GM19240 (cell line): ENCODE measurements at regions not wholly inside any gene's neighbourhood (a gene's known extent, or its start where the extent isn't known, plus 50 kb on each side); places are given as distances from the start of the nearest gene placed in this dataset.

Source experiments
- DNase-seq: peaks from one replicate; pipeline ENCODE4 v3.0.0; 2011; ENCODE audit warnings: low spot score; ENCODE audit not compliant: insufficient read length

DNA sequence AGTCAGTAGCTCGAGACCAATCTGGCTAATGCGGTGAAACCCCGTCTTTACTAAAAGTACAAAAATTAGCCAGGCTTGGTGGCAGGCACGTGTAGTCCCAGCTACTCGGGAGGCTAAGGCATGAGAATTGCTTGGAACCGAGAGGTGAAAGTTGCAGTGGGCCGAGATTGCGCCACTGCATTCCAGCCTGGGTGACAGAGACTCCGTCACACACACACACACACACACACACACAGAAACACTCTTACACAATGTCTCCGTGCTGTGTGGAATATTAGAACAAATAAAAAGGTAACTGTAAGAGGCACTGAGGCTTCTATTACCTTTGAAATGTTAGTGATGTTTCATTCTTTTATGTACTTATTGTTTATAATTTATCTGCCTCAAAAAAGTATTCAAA lies 326.6 kb downstream of the GPAT3 start:
- DNase-seq = no peak

- no peak for DNase-seq
Observed at GRCh38 chr4:83860200-83860599, 324.3 kb downstream of the GPAT3 start.

- no peak for DNase-seq
Observed at GRCh38 chr4:83858131-83858530, 322.2 kb downstream of the GPAT3 start.

DNA sequence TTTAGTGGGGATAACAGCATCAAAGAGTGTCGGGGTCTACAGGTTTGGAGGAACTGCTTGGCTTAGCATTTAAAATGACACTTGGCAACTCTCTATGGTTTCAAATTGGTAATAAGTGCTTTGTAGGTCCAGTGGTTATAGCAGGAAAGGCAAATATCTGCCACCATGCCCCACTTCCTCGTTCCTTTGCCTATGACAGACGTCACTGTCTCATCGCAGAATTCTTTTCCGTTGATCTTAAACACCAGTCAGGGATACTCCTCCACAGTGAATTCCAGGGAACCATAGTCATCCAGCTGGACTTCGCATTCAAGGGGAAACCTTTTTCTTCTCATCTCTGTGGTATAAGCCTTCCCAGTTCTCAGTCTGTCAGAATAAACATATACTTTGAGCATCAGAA lies 319.1 kb downstream of the GPAT3 start:
- DNase-seq = no peak

DNA sequence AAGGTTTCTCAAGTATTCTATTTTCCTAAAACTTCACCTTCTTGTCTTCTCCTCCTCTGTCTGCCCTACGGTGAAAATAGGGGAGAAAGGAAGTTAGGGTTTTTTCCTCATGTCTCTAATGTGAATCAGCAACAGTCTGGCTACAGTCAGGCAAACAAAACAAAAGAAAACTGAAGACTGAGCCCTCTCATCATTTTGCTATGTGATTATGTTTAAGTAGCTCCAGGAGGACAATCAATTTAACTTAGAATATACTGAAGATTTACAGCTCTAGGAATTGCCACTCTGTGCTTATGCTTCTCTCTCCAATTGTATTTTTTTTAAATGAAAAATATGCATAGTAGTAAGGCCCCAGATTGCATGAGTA lies 316.2 kb downstream of the GPAT3 start:
- DNase-seq = no peak

DNA sequence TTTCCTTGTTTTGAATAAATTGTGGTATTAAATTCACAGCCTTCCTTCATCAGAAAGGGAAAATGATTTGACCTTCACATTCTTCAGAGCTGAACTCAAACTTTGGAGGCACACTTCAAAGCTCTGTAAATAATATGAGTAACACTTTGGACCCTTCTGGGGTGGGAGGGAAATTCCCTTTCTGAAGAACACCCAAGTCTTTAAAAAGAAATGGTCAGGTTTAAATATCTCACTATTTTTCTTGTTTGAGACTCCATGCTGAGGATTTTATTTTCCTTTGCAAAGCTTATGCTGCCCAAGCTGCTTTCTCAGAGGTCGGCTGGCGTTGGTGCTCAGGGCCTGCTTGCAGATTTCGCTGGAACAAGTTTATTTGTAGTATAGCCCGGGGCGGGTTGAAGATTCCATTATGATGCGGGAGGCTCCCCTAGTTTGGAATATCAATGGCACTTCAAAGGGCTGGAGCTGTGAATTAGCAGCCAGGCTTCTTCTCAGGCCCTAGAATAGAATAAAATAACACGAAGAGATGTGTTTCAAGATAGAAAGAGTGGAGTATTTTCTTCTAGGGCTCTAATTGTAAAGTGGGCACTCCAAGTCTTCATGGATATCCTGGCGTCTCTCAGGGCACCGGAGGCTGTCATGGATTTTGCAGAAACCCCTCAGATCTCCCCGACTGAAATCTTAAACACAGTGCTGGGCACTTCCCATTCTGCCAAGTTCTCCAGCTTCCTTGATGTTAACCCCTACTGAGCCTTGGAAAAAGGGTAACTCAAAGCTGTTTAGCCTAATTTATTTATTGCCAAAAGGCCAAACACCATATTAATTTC lies 315.6 kb downstream of the GPAT3 start:
- no peak for DNase-seq

DNA sequence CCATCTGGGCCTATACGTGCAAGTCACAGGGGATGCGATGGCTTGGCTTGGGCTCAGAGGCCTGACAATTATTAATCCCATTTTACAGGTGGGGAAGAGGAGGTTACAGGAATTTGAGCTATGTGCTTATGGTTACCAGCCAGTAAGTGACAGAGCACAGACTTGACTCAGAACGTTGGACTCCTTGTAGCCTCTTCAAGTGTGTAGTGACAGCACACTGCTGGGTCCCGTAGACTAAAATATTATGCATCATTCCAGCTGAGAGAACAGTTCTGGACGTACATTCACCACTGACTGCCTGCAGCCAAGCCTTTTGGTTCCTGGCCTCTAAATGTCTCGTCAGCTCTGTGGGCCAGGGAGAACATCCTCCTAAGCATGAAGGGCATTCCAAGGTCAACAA lies 314.5 kb downstream of the GPAT3 start:
- DNase-seq = no peak

- DNase-seq = no peak
Observed at GRCh38 chr4:83846193-83846830, 310.4 kb downstream of the GPAT3 start.

- no peak for DNase-seq
Observed at GRCh38 chr4:83839615-83840014, 303.7 kb downstream of the GPAT3 start.

DNA sequence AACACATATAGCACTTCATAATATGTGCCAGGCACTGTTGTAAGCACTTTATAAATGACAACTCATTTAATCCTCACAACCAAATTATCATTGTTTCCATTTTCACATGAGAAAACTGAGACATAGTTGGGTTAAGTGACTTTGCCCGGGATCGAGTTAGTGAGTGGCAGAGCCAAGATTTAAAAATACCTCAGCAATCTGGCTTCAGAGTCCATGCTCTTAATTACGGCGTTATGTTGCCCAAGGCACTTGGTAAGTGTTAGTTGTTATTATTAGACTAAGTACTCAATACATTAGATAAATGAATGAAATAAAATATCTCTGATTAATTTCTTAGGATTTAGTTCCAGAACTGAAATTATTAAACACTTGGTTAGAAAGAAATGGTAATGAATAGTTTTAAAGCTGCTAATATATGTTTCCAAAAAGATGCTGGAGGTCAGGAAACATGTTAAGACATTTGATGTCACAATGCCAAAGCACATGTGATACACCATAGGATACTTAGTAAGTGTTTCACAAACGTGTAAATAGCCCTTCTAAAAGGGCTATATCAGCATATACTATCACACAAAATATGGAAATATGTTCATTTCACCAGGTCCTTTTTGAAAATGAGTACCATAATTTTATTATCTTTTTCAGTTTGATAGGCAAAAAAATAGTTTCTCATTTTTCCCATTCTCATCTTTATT lies 301.9 kb downstream of the GPAT3 start:
- no peak for DNase-seq

DNA sequence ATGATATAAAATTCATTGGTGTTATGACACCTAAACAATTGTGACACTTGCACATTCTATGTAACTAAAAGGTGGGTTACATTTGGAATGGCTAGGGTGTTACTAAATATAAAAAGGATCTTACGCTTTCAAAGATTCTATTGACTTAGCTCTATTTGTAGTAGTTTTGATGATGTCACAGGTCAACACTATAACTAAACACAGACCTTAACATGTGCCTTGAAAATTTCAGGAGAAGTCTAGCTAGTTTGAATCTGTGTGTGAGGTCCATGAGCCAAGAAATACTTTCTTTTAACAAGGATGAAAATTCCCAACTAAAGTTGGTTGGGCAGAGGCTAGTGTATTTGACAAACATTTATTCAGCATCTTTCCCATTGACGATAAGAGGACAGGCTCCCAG lies 298.0 kb downstream of the GPAT3 start:
- DNase-seq = no peak

- no peak for DNase-seq
Observed at GRCh38 chr4:83832110-83832825, 296.4 kb downstream of the GPAT3 start.

DNA sequence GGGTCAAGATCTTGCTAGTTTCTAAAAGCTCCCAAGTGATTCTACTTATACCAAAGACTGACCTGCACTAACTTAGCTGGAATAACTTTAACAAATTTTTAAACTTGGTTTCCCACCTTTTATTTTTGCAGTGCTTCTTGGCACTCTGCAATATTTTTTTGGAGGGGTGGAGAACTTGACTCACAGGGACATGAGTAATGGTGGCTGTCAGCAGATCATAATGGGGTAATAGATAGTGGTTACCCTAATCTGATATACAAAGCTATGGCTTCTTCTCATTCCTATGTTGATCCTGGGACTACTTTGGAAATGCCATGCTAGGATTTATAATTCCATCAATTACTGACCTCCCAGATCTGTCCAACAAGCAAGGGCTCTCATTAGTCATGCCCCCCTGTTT lies 295.7 kb downstream of the GPAT3 start:
- no peak for DNase-seq

DNA sequence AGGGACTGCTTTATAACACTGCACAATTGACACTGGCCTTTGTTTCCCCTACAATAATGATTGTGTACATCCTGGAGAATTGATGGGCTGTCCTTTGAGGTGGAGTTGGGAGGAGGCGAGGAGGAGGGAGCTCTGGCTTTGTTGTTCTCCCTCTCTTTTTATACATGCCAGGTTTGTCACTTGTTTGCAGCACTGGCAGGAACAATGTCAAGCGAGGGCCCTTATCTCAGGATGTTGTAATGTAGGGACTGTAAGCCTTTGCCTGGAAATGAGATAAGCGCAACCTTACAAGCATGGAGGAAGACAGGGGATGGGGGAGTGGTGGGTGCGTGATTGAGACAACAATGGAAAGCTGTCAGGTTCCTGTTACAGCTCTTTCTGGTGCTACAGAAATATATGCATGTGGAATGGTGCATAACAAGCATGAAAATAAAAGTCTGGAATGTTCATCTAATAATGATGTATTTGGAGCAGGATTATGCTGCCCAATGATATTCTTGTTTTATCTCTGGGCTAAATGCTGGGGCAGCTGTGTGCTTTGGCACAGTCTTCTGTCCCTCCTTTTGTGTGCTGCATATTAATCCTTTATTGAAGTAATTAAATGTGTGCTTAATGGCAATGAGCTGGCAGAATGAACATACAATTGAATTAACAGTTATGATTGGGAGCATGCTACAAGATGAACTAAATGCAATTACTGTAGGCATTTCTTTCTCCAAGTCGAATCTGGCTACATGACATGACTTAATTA lies 294.4 kb downstream of the GPAT3 start:
- no peak for DNase-seq

DNA sequence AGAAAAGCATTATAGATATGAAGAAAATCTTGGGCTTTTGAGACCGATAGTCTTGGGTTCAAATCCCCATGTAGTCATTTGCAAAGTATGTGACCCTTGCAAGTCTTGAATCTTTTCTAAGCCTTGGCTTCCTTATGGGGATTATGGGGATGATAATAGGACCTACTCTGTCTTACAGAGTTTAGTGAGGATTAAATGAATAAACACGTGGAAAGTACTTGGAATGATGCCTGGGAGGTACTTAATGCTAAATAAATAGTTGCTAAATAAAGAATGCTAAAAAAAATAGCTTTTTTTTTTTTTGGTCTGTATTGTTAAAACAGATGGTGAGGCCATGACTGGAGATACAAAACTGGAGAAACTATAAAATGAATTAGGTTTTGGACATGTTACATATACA lies 292.7 kb downstream of the GPAT3 start:
- no peak for DNase-seq

DNA sequence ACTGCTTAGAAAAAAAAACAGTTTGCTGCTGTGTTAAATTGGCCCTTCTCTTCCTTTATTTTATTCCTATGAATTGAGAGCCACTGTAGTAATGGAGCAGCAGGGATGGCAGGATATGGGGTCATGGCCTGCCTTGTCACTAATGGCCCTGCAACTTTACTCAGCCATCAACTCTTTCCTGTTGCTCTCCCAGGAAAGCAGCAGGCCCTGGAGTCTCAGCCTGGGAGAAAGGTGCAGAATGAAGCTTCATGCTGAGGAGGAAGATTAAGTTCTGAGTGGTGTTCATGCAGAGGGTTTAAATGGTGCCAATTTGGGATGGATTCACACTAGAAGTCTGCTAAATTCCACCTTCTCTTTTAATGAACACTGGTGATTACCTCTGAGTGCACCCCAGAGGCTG lies 285.6 kb downstream of the GPAT3 start:
- DNase-seq = no peak

DNA sequence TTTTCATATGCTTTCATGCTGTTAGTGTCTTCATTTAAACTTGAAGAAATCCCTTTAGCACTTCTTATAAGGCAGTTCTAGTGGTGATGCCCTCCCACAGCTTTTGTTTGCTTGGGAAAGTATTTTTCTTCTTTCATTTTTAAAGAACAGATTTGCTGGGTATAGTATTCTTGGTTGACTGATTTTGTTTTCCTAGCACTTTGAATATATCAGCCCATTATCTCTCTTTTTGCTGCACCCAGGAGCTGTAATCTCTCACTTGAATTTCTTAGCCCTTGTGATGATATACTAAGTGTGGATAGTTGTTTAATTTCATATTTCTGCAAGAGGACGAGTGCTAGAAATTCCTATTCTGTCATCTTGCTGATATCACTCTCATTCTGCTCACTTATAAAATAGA lies 283.7 kb downstream of the GPAT3 start:
- no peak for DNase-seq

- DNase-seq = no peak
Observed at GRCh38 chr4:83810428-83810827, 274.5 kb downstream of the GPAT3 start.

GRCh38 chr4:83809581-83809980 lies 273.7 kb downstream of the GPAT3 start:
- DNase-seq = no peak

- no peak for DNase-seq
Observed at GRCh38 chr4:83793481-83793880, 257.6 kb downstream of the GPAT3 start.

DNA sequence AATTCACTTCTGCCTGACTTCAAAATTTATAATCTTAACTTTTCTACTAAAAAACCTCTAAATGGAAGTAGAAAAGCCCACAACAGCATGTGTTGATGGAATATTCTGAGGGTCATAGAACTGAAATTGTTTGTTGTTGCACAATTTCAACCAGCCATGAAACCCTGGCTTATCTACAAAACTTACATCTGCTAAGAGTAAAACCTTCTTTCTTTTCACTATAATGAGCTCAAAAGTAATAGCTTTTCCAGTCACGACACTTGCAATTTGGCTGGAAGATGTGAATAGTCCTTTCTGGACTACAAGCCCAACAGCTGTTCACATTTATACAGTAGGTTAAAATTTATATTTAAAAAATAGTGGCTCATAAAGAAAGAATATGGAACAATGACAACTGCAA lies 250.0 kb downstream of the GPAT3 start:
- DNase-seq = no peak
